ENCODE measurements at regions not wholly inside any gene's neighbourhood (a gene's known extent, or its start where the extent isn't known, plus 50 kb on each side); places are given as distances from the start of the nearest gene placed in this dataset.

DNA sequence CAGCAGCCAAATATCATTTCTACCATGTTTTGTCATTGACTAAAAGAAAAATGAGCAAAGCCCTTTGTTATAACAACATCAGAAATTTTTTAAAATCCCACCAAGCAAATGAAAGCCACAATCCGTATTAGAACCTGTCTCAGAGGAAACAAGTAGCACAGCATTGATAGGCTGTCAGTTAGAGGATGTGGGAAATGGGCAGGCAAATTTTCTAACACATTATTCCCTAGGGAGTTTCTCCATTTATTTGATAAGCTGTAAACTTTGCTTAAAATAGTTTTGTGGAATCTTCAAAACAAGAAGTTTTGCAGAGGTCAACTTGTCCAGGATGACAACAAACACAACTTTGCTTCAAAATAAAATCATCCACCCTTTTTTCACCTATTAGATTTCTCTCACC is 53.6 kb upstream of the APC start:
- H3K4me3 Mint-ChIP-seq, result no peak overlapping the region

GRCh38 chr5:112684737-112685136 is 52.9 kb upstream of the APC start:
- H3K9me3 Mint-ChIP-seq (ENCODE audit: low read depth), result no peaks in the 10 kb centered on the region
- CTCF ChIA-PET, result no interaction called here
- no peaks in the 10 kb centered on the region for H3K36me3 Mint-ChIP-seq
- peaks cover 35% of the 10 kb centered on the region for H3K27me3 Mint-ChIP-seq
- ATAC-seq (no peak), DNase-seq (no peak)
- H3K4me3 Mint-ChIP-seq, result no peak overlapping the region
- no peak overlapping the region for H3K27ac Mint-ChIP-seq
- H3K4me1 Mint-ChIP-seq, result peaks cover 1% of the 10 kb centered on the region

More for the DNA sequence above, 53.6 kb upstream of the APC start:
- Mint-ChIP-seq H3K9me3 (ENCODE audit: low read depth) (no peaks in the 10 kb centered on the region), H3K27me3 (peaks cover 35% of the 10 kb centered on the region), H3K4me1 (peaks cover 1% of the 10 kb centered on the region), H3K27ac (no peak overlapping the region), H3K36me3 (no peaks in the 10 kb centered on the region)
- no peak for DNase-seq
- no peak for ATAC-seq
- CTCF ChIA-PET, result no interaction called here

- Mint-ChIP-seq H3K27ac (no peak overlapping the region), H3K4me1 (peaks cover 1% of the 10 kb centered on the region), H3K4me3 (no peak overlapping the region), H3K9me3 (ENCODE audit: low read depth) (no peaks in the 10 kb centered on the region), H3K36me3 (no peaks in the 10 kb centered on the region), H3K27me3 (peaks cover 37% of the 10 kb centered on the region)
- no peak for DNase-seq
- ATAC-seq, result no peak
- CTCF ChIA-PET, result no interaction called here
These were observed 52.3 kb upstream of the APC start for GRCh38 chr5:112685386-112685785.

GRCh38 chr5:112685931-112686330 is 51.8 kb upstream of the APC start:
- no peak for ATAC-seq
- Mint-ChIP-seq H3K4me1 (peaks cover 1% of the 10 kb centered on the region), H3K27ac (no peak overlapping the region), H3K9me3 (ENCODE audit: low read depth) (no peaks in the 10 kb centered on the region), H3K27me3 (peaks cover 32% of the 10 kb centered on the region), H3K4me3 (no peak overlapping the region), H3K36me3 (no peaks in the 10 kb centered on the region)
- CTCF ChIA-PET, result interaction anchor here (0.6 kb wide), 1 partner anchor 101 kb away, joined by 3 read pairs; no protein-coding TSS in a partner anchor
- DNase-seq, result no peak

DNA sequence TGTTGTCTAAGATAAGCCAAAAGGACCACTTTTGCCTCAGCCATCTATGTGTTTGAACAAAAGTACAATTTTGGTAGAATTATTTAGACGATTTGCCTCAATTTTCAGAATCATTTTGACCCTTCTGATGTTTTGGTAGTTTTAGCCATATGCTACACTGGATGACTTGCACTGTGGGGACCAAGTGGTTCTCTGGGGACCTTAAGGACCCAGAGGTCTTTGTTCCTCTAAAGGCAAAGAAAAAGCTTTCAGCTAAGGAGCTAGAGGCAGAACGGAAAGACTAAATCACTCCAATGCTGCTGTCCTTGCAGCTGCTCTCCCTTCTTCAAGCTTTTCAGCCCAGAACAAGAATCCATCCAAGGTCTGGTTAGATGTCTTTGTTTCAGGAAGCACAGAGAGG is 51.0 kb upstream of the APC start:
- Mint-ChIP-seq H3K4me3 (no peak overlapping the region), H3K27me3 (peaks cover 34% of the 10 kb centered on the region), H3K36me3 (no peaks in the 10 kb centered on the region), H3K9me3 (ENCODE audit: low read depth) (no peaks in the 10 kb centered on the region), H3K4me1 (no peaks in the 10 kb centered on the region), H3K27ac (no peak overlapping the region)
- no peak for DNase-seq
- CTCF ChIA-PET, result no interaction called here
- ATAC-seq, result no peak

GRCh38 chr5:112687306-112687705 is 50.4 kb upstream of the APC start:
- peaks cover 36% of the 10 kb centered on the region for H3K27me3 Mint-ChIP-seq
- CTCF ChIA-PET, result no interaction called here
- no peak overlapping the region for H3K4me3 Mint-ChIP-seq
- no peaks in the 10 kb centered on the region for H3K36me3 Mint-ChIP-seq
- ATAC-seq (no peak), DNase-seq (no peak)
- H3K4me1 Mint-ChIP-seq, result no peaks in the 10 kb centered on the region
- H3K9me3 Mint-ChIP-seq (ENCODE audit: low read depth), result no peaks in the 10 kb centered on the region
- H3K27ac Mint-ChIP-seq, result no peak overlapping the region

Measured in activated CD8-positive, alpha-beta memory T cell treated with anti-CD3 and anti-CD28 coated beads, Interleukin-2, amount 10 ng/mL, durations not matched to agents 7 days and 5 days (primary cell).